ENCODE measurements at regions not wholly inside any gene's neighbourhood (a gene's known extent, or its start where the extent isn't known, plus 50 kb on each side); places are given as distances from the start of the nearest gene placed in this dataset.

- TF ChIP-seq CTCF (IDR thresholded peaks at IDR 0.05; ENCODE audit: low read length): no peak
- no peak for TF ChIP-seq EZH2 (IDR thresholded peaks at IDR 0.05; ENCODE audit: borderline replicate concordance, low read length)
Measured at GRCh38 chr18:25880441-25880840, 210.0 kb downstream of the SS18 start.

All from OCI-LY1 (cell line).